PC-3 (cell line): ENCODE measurements at regions not wholly inside any gene's neighbourhood (a gene's known extent, or its start where the extent isn't known, plus 50 kb on each side); places are given as distances from the start of the nearest gene placed in this dataset.

Experiments used
- EZH2phosphoT487 ChIP-seq: fragments of 300-600 bp; sonication (generic); IDR thresholded peaks from 2 replicates; pipeline ENCODE4 v1.6.1; 2018; ENCODE audit warnings: mild to moderate bottlenecking, antibody characterized with exemption, low read length, borderline replicate concordance
- TF ChIP-seq, protein P1 (sequence below): fragments of 300-600 bp; sonication (generic); conservative IDR thresholded peaks from 2 replicates; pipeline ENCODE4 v1.5.1; 2017; ENCODE audit warnings: antibody characterized with exemption, low read depth, mild to moderate bottlenecking, low read length

DNA sequence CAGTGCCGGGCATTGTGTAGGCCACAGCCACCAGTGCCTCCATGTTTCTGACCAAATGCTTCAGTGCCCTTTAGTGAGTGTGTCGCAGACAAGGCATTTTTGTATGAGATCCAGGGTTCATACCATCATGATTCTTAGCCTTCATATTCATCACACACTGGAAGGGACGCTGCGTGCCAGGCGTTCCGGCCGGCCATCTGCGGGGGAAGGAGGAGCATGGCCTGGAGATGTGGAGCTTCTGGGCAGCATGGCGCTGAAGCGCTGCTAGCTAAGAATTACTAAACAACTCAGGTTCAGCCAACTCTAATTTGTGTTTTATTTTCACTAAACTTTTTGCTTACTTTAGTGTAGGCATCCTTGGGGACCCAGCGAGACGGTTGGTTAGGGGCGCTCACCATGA lies 111.4 kb upstream of the EXOC2 start:
- TF ChIP-seq EZH2phosphoT487, result no peak
- TF ChIP-seq, protein P1, sequence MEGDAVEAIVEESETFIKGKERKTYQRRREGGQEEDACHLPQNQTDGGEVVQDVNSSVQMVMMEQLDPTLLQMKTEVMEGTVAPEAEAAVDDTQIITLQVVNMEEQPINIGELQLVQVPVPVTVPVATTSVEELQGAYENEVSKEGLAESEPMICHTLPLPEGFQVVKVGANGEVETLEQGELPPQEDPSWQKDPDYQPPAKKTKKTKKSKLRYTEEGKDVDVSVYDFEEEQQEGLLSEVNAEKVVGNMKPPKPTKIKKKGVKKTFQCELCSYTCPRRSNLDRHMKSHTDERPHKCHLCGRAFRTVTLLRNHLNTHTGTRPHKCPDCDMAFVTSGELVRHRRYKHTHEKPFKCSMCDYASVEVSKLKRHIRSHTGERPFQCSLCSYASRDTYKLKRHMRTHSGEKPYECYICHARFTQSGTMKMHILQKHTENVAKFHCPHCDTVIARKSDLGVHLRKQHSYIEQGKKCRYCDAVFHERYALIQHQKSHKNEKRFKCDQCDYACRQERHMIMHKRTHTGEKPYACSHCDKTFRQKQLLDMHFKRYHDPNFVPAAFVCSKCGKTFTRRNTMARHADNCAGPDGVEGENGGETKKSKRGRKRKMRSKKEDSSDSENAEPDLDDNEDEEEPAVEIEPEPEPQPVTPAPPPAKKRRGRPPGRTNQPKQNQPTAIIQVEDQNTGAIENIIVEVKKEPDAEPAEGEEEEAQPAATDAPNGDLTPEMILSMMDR, result no peak
